Panc1 (cell line): ENCODE measurements at regions not wholly inside any gene's neighbourhood (a gene's known extent, or its start where the extent isn't known, plus 50 kb on each side); places are given as distances from the start of the nearest gene placed in this dataset.

Source experiments
- CTCF ChIP-seq: fragments of 450-650 bp; IDR thresholded peaks from 2 replicates; pipeline ENCODE4 v1.5.1; 2017; ENCODE audit warnings: mild to moderate bottlenecking
- POLR2AphosphoS5 ChIP-seq: IDR thresholded peaks from 2 replicates; pipeline ENCODE4 v1.6.1; 2012; ENCODE audit warnings: mild to moderate bottlenecking, low read depth, low read length, moderate library complexity
- REST ChIP-seq, 2 experiments: IDR thresholded peaks; 2 replicates each; pipeline ENCODE4 v1.6.1; 2011 to 2012; ENCODE audit warnings: low read depth in 2 of 2, control low read depth in 1 of 2, low read length in 1 of 2, mild to moderate bottlenecking in 1 of 2, moderate library complexity in 1 of 2; ENCODE audit not compliant: insufficient read depth in 1 of 2
- SIN3A ChIP-seq: IDR thresholded peaks from 2 replicates; pipeline ENCODE4 v1.6.1; 2012; ENCODE audit warnings: low read depth, mild to moderate bottlenecking, low read length, moderate library complexity, borderline replicate concordance; ENCODE audit not compliant: insufficient read depth
- TCF7L2 ChIP-seq: IDR thresholded peaks from 2 replicates; pipeline ENCODE4 v1.6.1; 2011; ENCODE audit warnings: mild to moderate bottlenecking, low read depth, low read length, inconsistent platforms

- TF ChIP-seq POLR2AphosphoS5: no peak
- TF ChIP-seq CTCF: no peak
- no peak for TF ChIP-seq REST (IDR thresholded peaks at IDR 0.05; ENCODE audit: insufficient read depth in 1 of 2, low read depth in 2 of 2, low read length in 1 of 2)
- no peak for TF ChIP-seq SIN3A
- TF ChIP-seq TCF7L2: no peak
Measured at GRCh38 chr10:10438335-10439100, 579.2 kb upstream of the CELF2 start.
